Calu3 (cell line): ENCODE measurements at regions not wholly inside any gene's neighbourhood (a gene's known extent, or its start where the extent isn't known, plus 50 kb on each side); places are given as distances from the start of the nearest gene placed in this dataset.

Experiments
- BruUV-seq: library from RNA; stranded (reverse); fragments of 400-500 nt; replicated peaks from 2 replicates; lab custom pipeline; 2021; lab: Mats Ljungman, UMichigan
- CTCF ChIA-PET: fragments of 300-600 bp; sonication (Branson Sonifier 250); formaldehyde crosslinking; loops from one replicate; lab custom pipeline; 2022; ENCODE audit warnings: antibody characterized with exemption; lab: Charles Lee
- DNase-seq: peaks from one replicate; pipeline ENCODE4 v3.0.0; 2022
- H3K27ac Mint-ChIP-seq: one replicate; pipeline ENCODE4 v1.8.0; 2022; ENCODE audit warnings: mixed read lengths; ENCODE audit not compliant: unreplicated experiment
- H3K27me3 Mint-ChIP-seq: one replicate; pipeline ENCODE4 v1.8.0; 2022; ENCODE audit warnings: mixed read lengths; ENCODE audit not compliant: unreplicated experiment
- H3K36me3 Mint-ChIP-seq: one replicate; pipeline ENCODE4 v1.8.0; 2022; ENCODE audit warnings: mild to moderate bottlenecking, moderate library complexity, mixed read lengths; ENCODE audit not compliant: insufficient read depth, unreplicated experiment
- H3K4me1 Mint-ChIP-seq: one replicate; pipeline ENCODE4 v1.8.0; 2022; ENCODE audit warnings: mild to moderate bottlenecking, low read depth, mixed read lengths; ENCODE audit not compliant: unreplicated experiment
- H3K4me3 Mint-ChIP-seq: one replicate; pipeline ENCODE4 v1.8.0; 2022; ENCODE audit warnings: mild to moderate bottlenecking, low read depth, moderate library complexity, mixed read lengths; ENCODE audit not compliant: unreplicated experiment
- H3K9me3 Mint-ChIP-seq: one replicate; pipeline ENCODE4 v1.8.0; 2022; ENCODE audit warnings: low read depth, mixed read lengths; ENCODE audit not compliant: unreplicated experiment
- intact Hi-C: fragments of 100-400 bp; cut with micrococcal nuclease; formaldehyde crosslinking; loops from one replicate; pipeline ENCODE4 v1.10.0; 2022; ENCODE audit not compliant: unreplicated experiment
- TF ChIP-seq, protein P1 (sequence below): fragments of 200-600 bp; IDR thresholded peaks from one replicate; pipeline ENCODE4 v1.8.0; 2022; ENCODE audit warnings: antibody characterized with exemption; ENCODE audit not compliant: unreplicated experiment

DNA sequence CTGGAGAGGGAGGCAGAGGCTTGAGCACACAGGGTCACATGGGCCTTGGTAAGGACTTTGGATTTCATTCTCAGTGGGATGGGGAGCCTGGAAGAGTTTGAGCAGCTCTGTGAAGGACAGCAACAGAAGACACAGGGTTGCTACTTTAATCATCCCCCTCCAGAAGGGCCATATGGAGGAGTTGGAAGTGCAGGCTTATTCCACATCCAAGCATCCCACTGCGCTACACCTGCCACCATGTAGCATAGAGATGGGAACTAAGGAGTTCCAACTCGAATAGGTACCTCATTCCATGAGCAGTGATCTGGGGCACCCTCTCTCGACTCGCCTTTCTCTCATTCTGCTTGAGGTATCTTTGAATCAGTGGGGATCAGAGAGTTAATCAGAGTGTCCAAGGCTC is 54.0 kb upstream of the CTTNBP2NL start:
- Mint-ChIP-seq H3K4me1 (no peaks in the 10 kb centered on the region), H3K4me3 (no peak overlapping the region), H3K27ac (no peak overlapping the region), H3K27me3 (peaks cover 96% of the 10 kb centered on the region), H3K36me3 (no peaks in the 10 kb centered on the region), H3K9me3 (peaks cover 3% of the 10 kb centered on the region)
- CTCF ChIA-PET, result no interaction called here
- DNase-seq, result no peak
- TF ChIP-seq, protein P1, sequence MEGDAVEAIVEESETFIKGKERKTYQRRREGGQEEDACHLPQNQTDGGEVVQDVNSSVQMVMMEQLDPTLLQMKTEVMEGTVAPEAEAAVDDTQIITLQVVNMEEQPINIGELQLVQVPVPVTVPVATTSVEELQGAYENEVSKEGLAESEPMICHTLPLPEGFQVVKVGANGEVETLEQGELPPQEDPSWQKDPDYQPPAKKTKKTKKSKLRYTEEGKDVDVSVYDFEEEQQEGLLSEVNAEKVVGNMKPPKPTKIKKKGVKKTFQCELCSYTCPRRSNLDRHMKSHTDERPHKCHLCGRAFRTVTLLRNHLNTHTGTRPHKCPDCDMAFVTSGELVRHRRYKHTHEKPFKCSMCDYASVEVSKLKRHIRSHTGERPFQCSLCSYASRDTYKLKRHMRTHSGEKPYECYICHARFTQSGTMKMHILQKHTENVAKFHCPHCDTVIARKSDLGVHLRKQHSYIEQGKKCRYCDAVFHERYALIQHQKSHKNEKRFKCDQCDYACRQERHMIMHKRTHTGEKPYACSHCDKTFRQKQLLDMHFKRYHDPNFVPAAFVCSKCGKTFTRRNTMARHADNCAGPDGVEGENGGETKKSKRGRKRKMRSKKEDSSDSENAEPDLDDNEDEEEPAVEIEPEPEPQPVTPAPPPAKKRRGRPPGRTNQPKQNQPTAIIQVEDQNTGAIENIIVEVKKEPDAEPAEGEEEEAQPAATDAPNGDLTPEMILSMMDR, result no peak
- BruUV-seq, result no TSS peak
- intact Hi-C loops, result no loop called here

DNA sequence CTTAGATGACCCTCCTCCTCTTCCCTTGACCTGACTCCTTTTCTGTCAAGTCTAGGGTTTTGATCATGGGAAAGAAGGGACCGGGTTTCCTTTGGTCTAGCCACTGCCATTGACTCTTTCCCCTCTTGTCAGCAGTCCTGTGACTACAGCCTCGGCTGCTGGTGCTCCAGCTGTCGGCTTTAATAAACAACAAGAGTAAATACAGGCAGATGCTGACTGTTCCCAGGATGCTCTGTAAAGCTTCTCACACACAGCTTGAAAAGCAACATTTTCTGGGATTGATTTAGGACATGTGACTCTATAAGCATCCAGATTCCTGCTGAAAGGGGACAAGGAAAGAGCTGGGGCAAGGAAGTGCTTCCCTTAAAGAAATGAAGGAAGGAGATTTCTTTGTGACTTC is 53.5 kb upstream of the CTTNBP2NL start:
- no peak overlapping the region for H3K4me3 Mint-ChIP-seq
- intact Hi-C loops, result no loop called here
- H3K9me3 Mint-ChIP-seq, result peaks cover 3% of the 10 kb centered on the region
- H3K36me3 Mint-ChIP-seq, result no peaks in the 10 kb centered on the region
- CTCF ChIA-PET, result no interaction called here
- no peak for DNase-seq
- TF ChIP-seq, protein P1, result no peak
- H3K4me1 Mint-ChIP-seq, result no peaks in the 10 kb centered on the region
- H3K27ac Mint-ChIP-seq, result no peak overlapping the region
- H3K27me3 Mint-ChIP-seq, result peaks cover 96% of the 10 kb centered on the region
- BruUV-seq, result no TSS peak

DNA sequence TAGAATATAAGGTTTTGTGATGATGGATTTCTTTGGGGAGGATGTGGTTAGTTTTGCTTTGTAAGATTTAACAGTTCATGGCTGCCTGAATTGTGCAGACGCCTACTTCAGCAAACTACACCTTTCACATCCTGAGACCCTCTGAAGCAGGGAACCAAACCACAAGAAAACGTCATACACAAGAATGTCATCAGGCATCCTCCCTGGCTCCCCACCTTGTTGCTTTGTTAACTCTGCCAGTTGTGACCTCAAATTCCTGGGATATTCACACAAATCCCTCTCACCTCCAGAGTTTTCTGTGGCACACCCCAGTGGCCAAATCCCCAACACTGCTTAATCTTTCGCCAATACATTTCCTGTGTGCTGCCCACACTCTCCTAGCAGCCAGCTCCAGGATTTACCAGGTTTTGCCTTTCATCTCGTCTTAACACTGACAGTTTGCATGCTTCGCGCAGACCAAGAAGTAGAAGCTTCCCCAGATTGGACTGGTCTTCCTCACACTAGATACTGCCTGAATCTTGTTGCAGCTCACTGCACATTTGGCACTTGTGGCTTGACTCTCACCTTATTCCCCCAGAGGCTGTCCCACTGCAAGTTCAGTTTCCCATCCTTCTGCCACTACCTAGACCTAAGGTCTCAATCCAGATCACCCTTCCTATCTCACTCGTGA is 51.1 kb upstream of the CTTNBP2NL start:
- no TSS peak for BruUV-seq
- no peak for DNase-seq
- CTCF ChIA-PET, result no interaction called here
- no peak overlapping the region for H3K27ac Mint-ChIP-seq
- intact Hi-C loops, result no loop called here
- no peaks in the 10 kb centered on the region for H3K4me1 Mint-ChIP-seq
- TF ChIP-seq, protein P1, result no peak
- H3K36me3 Mint-ChIP-seq, result no peaks in the 10 kb centered on the region
- H3K9me3 Mint-ChIP-seq, result peaks cover 2% of the 10 kb centered on the region
- H3K4me3 Mint-ChIP-seq, result no peak overlapping the region
- peaks cover 79% of the 10 kb centered on the region for H3K27me3 Mint-ChIP-seq
